OCI-LY7 (cell line): ENCODE measurements at regions not wholly inside any gene's neighbourhood (a gene's known extent, or its start where the extent isn't known, plus 50 kb on each side); places are given as distances from the start of the nearest gene placed in this dataset.
"Not testable (repeated sequence)": the region's sequence is repeated elsewhere in the genome, so short reads cannot be mapped to it uniquely, and the experiment has no call there.

Experiments used
- BruUV-seq: library from RNA; stranded (reverse); fragments of 400-500 nt; replicated peaks from 2 replicates; lab custom pipeline; 2021; lab: Mats Ljungman, UMichigan
- CTCF ChIA-PET: fragments of 300-600 bp; sonication (Branson Sonifier 250); formaldehyde crosslinking; loops from one replicate; lab custom pipeline; 2022; ENCODE audit warnings: antibody characterized with exemption; ENCODE audit not compliant: unreplicated experiment; lab: Charles Lee
- POLR2A ChIA-PET: fragments of 300-600 bp; sonication (Branson Sonifier 250); formaldehyde crosslinking; loops from one replicate; lab custom pipeline; 2022; ENCODE audit warnings: antibody characterized with exemption; lab: Charles Lee
- DNase-seq: peaks from one replicate; pipeline ENCODE4 v3.0.0-alpha.2; 2015; ENCODE audit warnings: low spot score
- H2AFZ ChIP-seq: fragments of 200-600 bp; sonication (generic), shearing (Covaris generic); 2 replicates; pipeline ENCODE4 v1.6.1; 2014; ENCODE audit warnings: mild to moderate bottlenecking, antibody characterized with exemption, low read length, moderate library complexity
- H3K27ac ChIP-seq: fragments of 200-600 bp; sonication (generic); 2 replicates; pipeline ENCODE4 v1.5.1; 2014; ENCODE audit warnings: mixed run types, low read depth, mild to moderate bottlenecking, moderate library complexity, low read length, inconsistent platforms; ENCODE audit not compliant: poor library complexity, severe bottlenecking
- H3K36me3 ChIP-seq: fragments of 200-600 bp; sonication (generic); 2 replicates; pipeline ENCODE4 v1.6.1; 2014; ENCODE audit warnings: mild to moderate bottlenecking, antibody characterized with exemption, low read length, moderate library complexity, mixed read lengths; ENCODE audit not compliant: insufficient read depth
- H3K4me1 ChIP-seq: fragments of 200-600 bp; sonication (generic); 2 replicates; pipeline ENCODE4 v1.5.1; 2014; ENCODE audit warnings: mild to moderate bottlenecking, low read length; ENCODE audit not compliant: insufficient read depth, poor library complexity, severe bottlenecking
- H3K4me2 ChIP-seq: fragments of 200-600 bp; sonication (generic); 2 replicates; pipeline ENCODE4 v1.6.1; 2014; ENCODE audit warnings: mild to moderate bottlenecking, low read length
- H3K4me3 ChIP-seq: fragments of 200-600 bp; sonication (generic); 2 replicates; pipeline ENCODE4 v1.5.1; 2014; ENCODE audit warnings: mild to moderate bottlenecking, low read depth, low read length; ENCODE audit not compliant: poor library complexity, severe bottlenecking
- H3K79me2 ChIP-seq: fragments of 200-600 bp; sonication (generic); 2 replicates; pipeline ENCODE4 v1.6.1; 2016; ENCODE audit warnings: low read depth, mild to moderate bottlenecking, low read length, moderate library complexity, mixed read lengths; ENCODE audit not compliant: insufficient read depth
- H3K9me2 ChIP-seq: fragments of 200-600 bp; sonication (generic); 2 replicates; pipeline ENCODE4 v1.6.1; 2016; ENCODE audit warnings: mild to moderate bottlenecking, low read length, mixed read lengths; ENCODE audit not compliant: insufficient read depth
- H3K9me3 ChIP-seq: fragments of 200-600 bp; sonication (generic); 2 replicates; pipeline ENCODE4 v1.6.1; 2014; ENCODE audit warnings: mild to moderate bottlenecking, mixed run types, low read length, mixed read lengths
- H4K20me1 ChIP-seq: fragments of 200-600 bp; sonication (generic); 2 replicates; pipeline ENCODE4 v1.6.1; 2014; ENCODE audit warnings: mild to moderate bottlenecking, antibody characterized with exemption, low read length, moderate library complexity, mixed read lengths; ENCODE audit not compliant: insufficient read depth
- EZH2phosphoT487 ChIP-seq: fragments of 200-600 bp; sonication (generic); IDR thresholded peaks from 2 replicates; pipeline ENCODE4 v1.6.1; 2018; ENCODE audit warnings: low read depth, borderline replicate concordance, mild to moderate bottlenecking, mixed run types, antibody characterized with exemption, low read length, moderate library complexity, mixed read lengths
- intact Hi-C: fragments of 100-400 bp; cut with micrococcal nuclease; formaldehyde crosslinking; loops from one replicate; pipeline ENCODE4 v1.10.0; 2022; ENCODE audit not compliant: unreplicated experiment
- TF ChIP-seq, protein P1 (sequence below): fragments of 200-600 bp; sonication (generic); conservative IDR thresholded peaks from 2 replicates; pipeline ENCODE4 v1.5.1; 2014; ENCODE audit warnings: mild to moderate bottlenecking, antibody characterized with exemption, low read length, moderate library complexity, mixed read lengths

GRCh38 chr7:54201501-54201900 lies 340.7 kb upstream of the VSTM2A start:
- ChIA-PET POLR2A (no interaction called here), CTCF (no interaction called here)
- no peaks in the 10 kb centered on the region for H3K4me1 ChIP-seq
- H4K20me1 ChIP-seq: no peaks in the 10 kb centered on the region
- H3K36me3 ChIP-seq: no peaks in the 10 kb centered on the region
- no peak for DNase-seq
- BruUV-seq: no TSS peak
- H3K9me3 ChIP-seq: no peaks in the 10 kb centered on the region
- H3K27ac ChIP-seq: no peak overlapping the region
- H3K79me2 ChIP-seq: no peaks in the 10 kb centered on the region
- TF ChIP-seq, protein P1, sequence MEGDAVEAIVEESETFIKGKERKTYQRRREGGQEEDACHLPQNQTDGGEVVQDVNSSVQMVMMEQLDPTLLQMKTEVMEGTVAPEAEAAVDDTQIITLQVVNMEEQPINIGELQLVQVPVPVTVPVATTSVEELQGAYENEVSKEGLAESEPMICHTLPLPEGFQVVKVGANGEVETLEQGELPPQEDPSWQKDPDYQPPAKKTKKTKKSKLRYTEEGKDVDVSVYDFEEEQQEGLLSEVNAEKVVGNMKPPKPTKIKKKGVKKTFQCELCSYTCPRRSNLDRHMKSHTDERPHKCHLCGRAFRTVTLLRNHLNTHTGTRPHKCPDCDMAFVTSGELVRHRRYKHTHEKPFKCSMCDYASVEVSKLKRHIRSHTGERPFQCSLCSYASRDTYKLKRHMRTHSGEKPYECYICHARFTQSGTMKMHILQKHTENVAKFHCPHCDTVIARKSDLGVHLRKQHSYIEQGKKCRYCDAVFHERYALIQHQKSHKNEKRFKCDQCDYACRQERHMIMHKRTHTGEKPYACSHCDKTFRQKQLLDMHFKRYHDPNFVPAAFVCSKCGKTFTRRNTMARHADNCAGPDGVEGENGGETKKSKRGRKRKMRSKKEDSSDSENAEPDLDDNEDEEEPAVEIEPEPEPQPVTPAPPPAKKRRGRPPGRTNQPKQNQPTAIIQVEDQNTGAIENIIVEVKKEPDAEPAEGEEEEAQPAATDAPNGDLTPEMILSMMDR: no peak
- TF ChIP-seq EZH2phosphoT487: no peak
- H3K4me3 ChIP-seq: no peak overlapping the region
- H3K9me2 ChIP-seq: no peaks in the 10 kb centered on the region
- no peak overlapping the region for H3K4me2 ChIP-seq
- no peak overlapping the region for H2AFZ ChIP-seq
- intact Hi-C loops: no loop called here

DNA sequence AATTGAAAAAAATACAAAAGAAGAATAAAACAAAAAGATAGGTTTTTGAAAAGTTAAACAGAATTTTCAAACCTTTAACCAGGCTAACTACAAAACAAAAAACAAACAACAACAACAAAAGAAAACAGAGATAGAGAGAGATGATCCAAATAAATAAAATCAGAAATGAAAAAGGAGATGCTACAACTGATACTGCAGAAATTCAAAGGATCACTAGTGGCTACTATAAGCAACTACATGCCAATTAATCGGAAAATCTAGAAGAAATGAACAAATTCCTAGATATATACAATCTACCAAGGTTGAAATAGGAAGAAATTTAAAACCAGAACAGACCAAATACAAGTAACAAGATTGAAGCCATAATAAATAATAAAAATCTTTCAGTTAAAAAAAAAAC lies 326.8 kb upstream of the VSTM2A start:
- no peaks in the 10 kb centered on the region for H4K20me1 ChIP-seq
- no peak overlapping the region for H3K4me3 ChIP-seq
- ChIA-PET CTCF (no interaction called here), POLR2A (no interaction called here)
- no peaks in the 10 kb centered on the region for H3K36me3 ChIP-seq
- TF ChIP-seq, protein P1: no peak
- no TSS peak for BruUV-seq
- H3K27ac ChIP-seq: no peak overlapping the region
- H3K9me2 ChIP-seq: no peaks in the 10 kb centered on the region; the same call in 1 of the 2 replicates
- H3K9me3 ChIP-seq: 0 out of 2 replicates have a peak, but pooled peaks cover 7% of the 10 kb centered on the region
- no peaks in the 10 kb centered on the region for H3K4me1 ChIP-seq
- DNase-seq: no peak
- H3K79me2 ChIP-seq: no peaks in the 10 kb centered on the region
- H3K4me2 ChIP-seq: no peak overlapping the region
- intact Hi-C loops: no loop called here
- H2AFZ ChIP-seq: no peak overlapping the region

GRCh38 chr7:54226030-54226429 lies 316.1 kb upstream of the VSTM2A start:
- POLR2A ChIA-PET, H2AFZ ChIP-seq, H3K9me2 ChIP-seq, H3K79me2 ChIP-seq, H3K27ac ChIP-seq, H3K9me3 ChIP-seq, H3K36me3 ChIP-seq, H3K4me3 ChIP-seq, H3K4me1 ChIP-seq, H3K4me2 ChIP-seq, intact Hi-C loops, H4K20me1 ChIP-seq, CTCF ChIA-PET, DNase-seq, BruUV-seq: not testable (repeated sequence)
